HCT116 (cell line): ENCODE measurements at regions not wholly inside any gene's neighbourhood (a gene's known extent, or its start where the extent isn't known, plus 50 kb on each side); places are given as distances from the start of the nearest gene placed in this dataset.

Experiments
- CBX3 ChIP-seq: IDR thresholded peaks from 2 replicates; pipeline ENCODE4 v1.6.1; 2012; ENCODE audit warnings: low read depth
- CEBPB ChIP-seq: IDR thresholded peaks from 2 replicates; pipeline ENCODE4 v1.6.1; 2012; ENCODE audit warnings: low read depth
- FOSL1 ChIP-seq: IDR thresholded peaks from 2 replicates; pipeline ENCODE4 v1.6.1; 2012; ENCODE audit warnings: low read depth
- POLR2AphosphoS5 ChIP-seq: IDR thresholded peaks from 2 replicates; pipeline ENCODE4 v1.6.1; 2011; ENCODE audit warnings: mild to moderate bottlenecking, low read depth, low read length, moderate library complexity
- RAD21 ChIP-seq: IDR thresholded peaks from 2 replicates; pipeline ENCODE4 v1.6.1; 2012; ENCODE audit warnings: low read depth, mild to moderate bottlenecking
- SIN3A ChIP-seq: IDR thresholded peaks from 2 replicates; pipeline ENCODE4 v1.6.1; 2012; ENCODE audit warnings: low read depth
- TF ChIP-seq, protein P1 (sequence below), 3 experiments: fragments of 200-600 bp in 1 of 3; sonication (generic) in 1 of 3; IDR thresholded peaks in 2 of 3; conservative IDR thresholded peaks in 1 of 3; 2 replicates each; pipeline ENCODE4 v1.5.1; 2012 to 2017; ENCODE audit warnings: low read depth in 2 of 3, low read length in 2 of 3, antibody characterized with exemption in 1 of 3, borderline replicate concordance in 1 of 3, control low read depth in 1 of 3, mild to moderate bottlenecking in 1 of 3, mixed read lengths in 1 of 3, mixed run types in 1 of 3, moderate library complexity in 1 of 3; ENCODE audit not compliant: insufficient read depth in 1 of 3
- TF ChIP-seq, protein P2 (sequence below): IDR thresholded peaks from 2 replicates; pipeline ENCODE4 v1.6.1; 2012

- TF ChIP-seq, protein P1, sequence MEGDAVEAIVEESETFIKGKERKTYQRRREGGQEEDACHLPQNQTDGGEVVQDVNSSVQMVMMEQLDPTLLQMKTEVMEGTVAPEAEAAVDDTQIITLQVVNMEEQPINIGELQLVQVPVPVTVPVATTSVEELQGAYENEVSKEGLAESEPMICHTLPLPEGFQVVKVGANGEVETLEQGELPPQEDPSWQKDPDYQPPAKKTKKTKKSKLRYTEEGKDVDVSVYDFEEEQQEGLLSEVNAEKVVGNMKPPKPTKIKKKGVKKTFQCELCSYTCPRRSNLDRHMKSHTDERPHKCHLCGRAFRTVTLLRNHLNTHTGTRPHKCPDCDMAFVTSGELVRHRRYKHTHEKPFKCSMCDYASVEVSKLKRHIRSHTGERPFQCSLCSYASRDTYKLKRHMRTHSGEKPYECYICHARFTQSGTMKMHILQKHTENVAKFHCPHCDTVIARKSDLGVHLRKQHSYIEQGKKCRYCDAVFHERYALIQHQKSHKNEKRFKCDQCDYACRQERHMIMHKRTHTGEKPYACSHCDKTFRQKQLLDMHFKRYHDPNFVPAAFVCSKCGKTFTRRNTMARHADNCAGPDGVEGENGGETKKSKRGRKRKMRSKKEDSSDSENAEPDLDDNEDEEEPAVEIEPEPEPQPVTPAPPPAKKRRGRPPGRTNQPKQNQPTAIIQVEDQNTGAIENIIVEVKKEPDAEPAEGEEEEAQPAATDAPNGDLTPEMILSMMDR (IDR thresholded peaks at IDR 0.05 in 2 of 3, conservative IDR thresholded peaks at IDR 0.05 in 1 of 3; ENCODE audit: borderline replicate concordance in 1 of 3, insufficient read depth in 1 of 3, low read depth in 2 of 3, low read length in 2 of 3) = no peak
- TF ChIP-seq FOSL1 (no peak), CEBPB (no peak), RAD21 (no peak), SIN3A (no peak), CBX3 (no peak), POLR2AphosphoS5 (no peak)
- TF ChIP-seq, protein P2, sequence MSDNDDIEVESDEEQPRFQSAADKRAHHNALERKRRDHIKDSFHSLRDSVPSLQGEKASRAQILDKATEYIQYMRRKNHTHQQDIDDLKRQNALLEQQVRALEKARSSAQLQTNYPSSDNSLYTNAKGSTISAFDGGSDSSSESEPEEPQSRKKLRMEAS = no peak
Observed at GRCh38 chr12:88334271-88334670, 192.2 kb downstream of the TMTC3 start.
